ENCODE measurements at regions not wholly inside any gene's neighbourhood (a gene's known extent, or its start where the extent isn't known, plus 50 kb on each side); places are given as distances from the start of the nearest gene placed in this dataset.

DNA sequence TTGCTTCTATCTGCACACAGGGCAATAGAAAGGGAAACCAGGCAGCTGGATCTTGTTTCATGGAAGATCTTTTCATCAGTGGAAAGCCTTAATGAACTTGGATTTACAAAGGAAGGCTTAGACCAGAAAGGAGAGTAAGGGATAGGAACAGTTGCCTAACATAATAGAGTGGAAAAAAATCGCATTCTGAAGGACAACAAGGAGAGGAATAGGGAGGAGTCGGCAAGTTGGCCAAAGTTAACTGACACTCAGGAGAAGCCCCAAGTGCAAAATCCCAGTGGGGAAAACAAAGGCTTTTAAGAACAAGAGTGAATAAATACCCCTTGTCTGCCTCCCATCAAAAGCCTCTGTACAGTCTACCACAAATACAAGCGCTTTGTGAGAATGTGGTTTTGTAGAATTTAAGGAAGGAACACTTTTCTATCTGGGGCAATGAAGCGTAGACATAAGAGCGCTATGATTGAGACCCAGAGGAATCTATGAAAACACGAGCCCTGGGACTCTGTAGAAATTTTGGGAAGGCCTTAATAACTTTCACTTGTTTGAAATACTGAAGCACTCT, 74.1 kb downstream of the ZNF648 start:
- DNase-seq = no peak
- H3K36me3 ChIP-seq (ENCODE audit: insufficient read depth, low read length) = no peaks in the 10 kb centered on the region
- no peaks in the 10 kb centered on the region for H3K79me2 ChIP-seq (ENCODE audit: low read length)
- no peak overlapping the region for H2AFZ ChIP-seq (ENCODE audit: low read length)
- H3K4me2 ChIP-seq (ENCODE audit: low read depth, low read length, poor library complexity, severe bottlenecking) = no peak overlapping the region
- no peaks in the 10 kb centered on the region for H4K20me1 ChIP-seq (ENCODE audit: insufficient read depth, low read depth, low read length)
- no peak overlapping the region for H3K27ac ChIP-seq (ENCODE audit: low read length)
- H3K4me3 ChIP-seq (ENCODE audit: low read length) = no peak overlapping the region
- H3K9me3 ChIP-seq (ENCODE audit: low read length) = no peaks in the 10 kb centered on the region
- H3K27me3 ChIP-seq (ENCODE audit: low read length) = no peaks in the 10 kb centered on the region
- H3K9ac ChIP-seq (ENCODE audit: low read length) = no peak overlapping the region
- no peaks in the 10 kb centered on the region for H3K9me2 ChIP-seq (replicated peaks; ENCODE audit: insufficient read depth, low read length)
- no peaks in the 10 kb centered on the region for H3K4me1 ChIP-seq (ENCODE audit: low read length)

DNA sequence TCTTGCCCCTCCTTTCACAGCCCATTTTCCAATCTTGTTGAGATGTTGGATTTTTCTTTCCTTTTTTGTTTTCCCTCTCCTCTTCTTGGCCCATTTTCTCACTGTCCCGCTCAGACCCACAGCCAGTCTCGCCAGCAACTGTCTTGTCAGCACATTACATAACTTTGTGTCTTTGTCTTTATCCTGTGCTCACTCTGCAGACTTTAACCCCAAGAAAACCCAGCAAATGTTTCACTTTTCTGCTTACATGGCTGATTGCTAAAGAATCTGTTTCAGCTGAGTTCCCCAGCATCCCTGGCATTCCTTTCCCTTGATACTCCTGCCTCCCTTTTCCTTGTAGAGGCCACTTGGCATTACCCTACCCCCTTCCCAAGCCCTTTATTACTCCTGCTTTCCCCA, 74.6 kb downstream of the ZNF648 start:
- no peaks in the 10 kb centered on the region for H3K27me3 ChIP-seq (ENCODE audit: low read length)
- no peaks in the 10 kb centered on the region for H3K9me2 ChIP-seq (replicated peaks; ENCODE audit: insufficient read depth, low read length)
- no peaks in the 10 kb centered on the region for H3K36me3 ChIP-seq (ENCODE audit: insufficient read depth, low read length)
- H3K9me3 ChIP-seq (ENCODE audit: low read length) = no peaks in the 10 kb centered on the region
- H3K4me2 ChIP-seq (ENCODE audit: low read depth, low read length, poor library complexity, severe bottlenecking) = no peak overlapping the region
- DNase-seq = no peak
- H3K4me1 ChIP-seq (ENCODE audit: low read length) = no peaks in the 10 kb centered on the region
- no peak overlapping the region for H3K4me3 ChIP-seq (ENCODE audit: low read length)
- no peaks in the 10 kb centered on the region for H4K20me1 ChIP-seq (ENCODE audit: insufficient read depth, low read depth, low read length)
- no peak overlapping the region for H2AFZ ChIP-seq (ENCODE audit: low read length)
- no peak overlapping the region for H3K9ac ChIP-seq (ENCODE audit: low read length)
- H3K27ac ChIP-seq (ENCODE audit: low read length) = no peak overlapping the region
- H3K79me2 ChIP-seq (ENCODE audit: low read length) = no peaks in the 10 kb centered on the region

DNA sequence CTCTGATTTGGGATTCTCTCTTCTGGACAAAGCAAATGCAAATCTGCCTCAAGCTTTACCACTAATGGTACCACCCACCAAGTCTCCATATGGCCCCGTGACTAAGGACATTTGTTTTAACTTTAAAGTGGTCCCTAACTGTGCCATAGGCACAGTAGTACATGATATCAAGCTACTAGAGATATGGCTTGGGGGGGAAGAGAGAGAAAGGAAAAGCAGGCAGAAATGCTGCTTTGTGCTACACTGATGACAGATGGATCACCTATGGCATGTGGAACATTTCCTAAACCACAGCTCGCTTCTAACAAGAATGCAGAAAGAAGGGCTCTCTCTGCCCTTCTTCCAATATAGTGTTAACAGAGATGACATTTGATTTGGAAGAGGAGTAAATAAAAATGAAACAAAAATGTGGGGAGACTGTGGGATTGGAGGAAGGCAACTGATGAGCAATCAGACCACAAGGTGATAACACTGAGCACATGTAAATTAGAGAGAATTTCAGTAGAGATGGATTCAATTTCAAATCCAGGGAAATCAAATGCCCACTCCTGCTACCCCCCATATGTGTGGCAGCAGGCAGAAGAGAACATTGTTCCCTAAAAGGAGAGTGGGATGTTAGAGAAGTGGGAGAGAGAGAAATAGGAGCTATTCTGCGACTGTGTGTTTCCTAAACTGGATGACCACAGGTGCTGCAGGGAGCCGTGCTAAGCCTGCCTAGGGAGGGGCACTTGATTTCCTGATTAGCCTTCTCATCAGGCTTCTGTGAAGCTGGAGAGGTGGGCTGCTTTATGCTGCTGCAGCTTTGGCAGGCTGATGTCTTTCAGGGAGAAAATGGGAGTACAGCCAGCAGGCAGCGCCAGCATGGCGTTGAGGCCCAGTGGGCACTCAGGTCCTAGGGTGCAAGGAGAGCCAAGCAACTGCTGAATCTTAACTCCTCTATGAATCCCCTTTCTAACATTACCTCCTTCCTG, 75.3 kb downstream of the ZNF648 start:
- no peak overlapping the region for H3K27ac ChIP-seq (ENCODE audit: low read length)
- H2AFZ ChIP-seq (ENCODE audit: low read length) = no peak overlapping the region
- H3K9me3 ChIP-seq (ENCODE audit: low read length) = no peaks in the 10 kb centered on the region

GRCh38 chr1:181985281-181985680, 76.2 kb downstream of the ZNF648 start:
- Histone ChIP-seq H4K20me1 (ENCODE audit: insufficient read depth, low read depth, low read length) (no peaks in the 10 kb centered on the region), H3K4me1 (ENCODE audit: low read length) (no peaks in the 10 kb centered on the region), H3K4me3 (ENCODE audit: low read length) (no peak overlapping the region), H3K36me3 (ENCODE audit: insufficient read depth, low read length) (no peaks in the 10 kb centered on the region), H3K79me2 (ENCODE audit: low read length) (no peaks in the 10 kb centered on the region), H3K9ac (ENCODE audit: low read length) (no peak overlapping the region), H3K9me2 (replicated peaks; ENCODE audit: insufficient read depth, low read length) (no peaks in the 10 kb centered on the region), H3K27me3 (ENCODE audit: low read length) (no peaks in the 10 kb centered on the region), H3K27ac (ENCODE audit: low read length) (no peak overlapping the region), H2AFZ (ENCODE audit: low read length) (no peak overlapping the region), H3K9me3 (ENCODE audit: low read length) (no peaks in the 10 kb centered on the region), H3K4me2 (ENCODE audit: low read depth, low read length, poor library complexity, severe bottlenecking) (no peak overlapping the region)
- DNase-seq = no peak

More for the DNA sequence above, 75.3 kb downstream of the ZNF648 start:
- H3K4me3 ChIP-seq (ENCODE audit: low read length) = no peak overlapping the region
- H3K79me2 ChIP-seq (ENCODE audit: low read length) = no peaks in the 10 kb centered on the region
- no peaks in the 10 kb centered on the region for H3K27me3 ChIP-seq (ENCODE audit: low read length)
- H4K20me1 ChIP-seq (ENCODE audit: insufficient read depth, low read depth, low read length) = no peaks in the 10 kb centered on the region
- no peak overlapping the region for H3K4me2 ChIP-seq (ENCODE audit: low read depth, low read length, poor library complexity, severe bottlenecking)
- DNase-seq = no peak
- H3K9me2 ChIP-seq (replicated peaks; ENCODE audit: insufficient read depth, low read length) = no peaks in the 10 kb centered on the region
- H3K36me3 ChIP-seq (ENCODE audit: insufficient read depth, low read length) = no peaks in the 10 kb centered on the region
- H3K9ac ChIP-seq (ENCODE audit: low read length) = no peak overlapping the region
- H3K4me1 ChIP-seq (ENCODE audit: low read length) = no peaks in the 10 kb centered on the region

DNA sequence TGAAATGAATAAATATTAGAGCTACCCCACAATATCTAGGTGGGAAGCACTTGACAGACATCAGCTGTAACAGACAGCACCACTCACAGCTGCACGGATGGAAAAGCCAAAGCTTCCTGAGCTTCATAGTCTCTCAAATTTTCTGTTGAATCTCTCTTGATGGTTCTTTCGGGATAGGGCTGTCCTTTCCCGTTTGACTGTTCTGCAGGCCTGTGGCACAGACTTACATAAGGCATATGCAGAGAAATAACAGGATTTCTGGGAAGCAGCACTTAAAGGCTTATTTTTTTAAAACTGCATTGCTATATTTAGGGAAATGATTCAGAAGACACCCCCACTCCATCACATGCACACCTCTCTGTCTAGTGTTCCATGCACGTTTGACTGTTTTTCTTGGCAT, 77.5 kb downstream of the ZNF648 start:
- no peaks in the 10 kb centered on the region for H3K4me1 ChIP-seq (ENCODE audit: low read length)

DNA sequence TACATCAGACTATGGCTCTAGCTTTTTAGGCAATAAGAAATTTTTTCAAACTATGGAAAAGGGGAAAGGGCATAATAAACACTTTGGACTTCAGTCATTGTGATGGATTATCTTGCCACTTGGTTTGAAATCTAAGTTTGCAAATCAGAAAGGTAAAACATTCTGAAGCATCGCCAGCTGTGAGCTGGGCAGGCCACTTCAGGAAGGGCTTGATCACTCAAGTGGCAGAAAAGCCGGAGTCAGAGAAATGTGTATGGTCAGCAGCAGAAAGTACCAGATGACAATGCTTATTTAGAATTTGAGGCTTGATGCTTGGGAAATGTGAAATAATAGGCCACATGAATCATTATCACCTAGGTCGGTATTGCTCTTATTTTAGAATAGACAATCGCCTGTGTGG, 79.7 kb downstream of the ZNF648 start:
- H3K9me2 ChIP-seq (replicated peaks; ENCODE audit: insufficient read depth, low read length) = no peaks in the 10 kb centered on the region
- no peak overlapping the region for H3K27ac ChIP-seq (ENCODE audit: low read length)
- no peaks in the 10 kb centered on the region for H4K20me1 ChIP-seq (ENCODE audit: insufficient read depth, low read depth, low read length)
- H3K4me3 ChIP-seq (ENCODE audit: low read length) = no peak overlapping the region
- no peak overlapping the region for H2AFZ ChIP-seq (ENCODE audit: low read length)
- H3K4me2 ChIP-seq (ENCODE audit: low read depth, low read length, poor library complexity, severe bottlenecking) = no peak overlapping the region
- H3K4me1 ChIP-seq (ENCODE audit: low read length) = no peaks in the 10 kb centered on the region
- H3K36me3 ChIP-seq (ENCODE audit: insufficient read depth, low read length) = no peaks in the 10 kb centered on the region
- H3K9me3 ChIP-seq (ENCODE audit: low read length) = no peaks in the 10 kb centered on the region
- no peak for DNase-seq
- H3K79me2 ChIP-seq (ENCODE audit: low read length) = no peaks in the 10 kb centered on the region
- no peak overlapping the region for H3K9ac ChIP-seq (ENCODE audit: low read length)
- no peaks in the 10 kb centered on the region for H3K27me3 ChIP-seq (ENCODE audit: low read length)

More for the DNA sequence above, 77.5 kb downstream of the ZNF648 start:
- no peak for DNase-seq
- Histone ChIP-seq H3K9ac (ENCODE audit: low read length) (no peak overlapping the region), H3K27ac (ENCODE audit: low read length) (no peak overlapping the region), H3K27me3 (ENCODE audit: low read length) (no peaks in the 10 kb centered on the region), H3K9me3 (ENCODE audit: low read length) (no peaks in the 10 kb centered on the region), H4K20me1 (ENCODE audit: insufficient read depth, low read depth, low read length) (no peaks in the 10 kb centered on the region), H3K36me3 (ENCODE audit: insufficient read depth, low read length) (no peaks in the 10 kb centered on the region), H3K4me2 (ENCODE audit: low read depth, low read length, poor library complexity, severe bottlenecking) (no peak overlapping the region), H2AFZ (ENCODE audit: low read length) (no peak overlapping the region), H3K4me3 (ENCODE audit: low read length) (no peak overlapping the region), H3K9me2 (replicated peaks; ENCODE audit: insufficient read depth, low read length) (no peaks in the 10 kb centered on the region), H3K79me2 (ENCODE audit: low read length) (no peaks in the 10 kb centered on the region)

GRCh38 chr1:181972256-181972655, 89.3 kb downstream of the ZNF648 start:
- no peaks in the 10 kb centered on the region for H3K27me3 ChIP-seq (ENCODE audit: low read length)

GRCh38 chr1:181971424-181971823, 90.1 kb downstream of the ZNF648 start:
- DNase-seq = no peak
- H2AFZ ChIP-seq (ENCODE audit: low read length) = no peak overlapping the region
- no peaks in the 10 kb centered on the region for H3K9me3 ChIP-seq (ENCODE audit: low read length)
- no peak overlapping the region for H3K9ac ChIP-seq (ENCODE audit: low read length)
- H3K4me2 ChIP-seq (ENCODE audit: low read depth, low read length, poor library complexity, severe bottlenecking) = no peak overlapping the region
- no peaks in the 10 kb centered on the region for H3K27me3 ChIP-seq (ENCODE audit: low read length)
- no peaks in the 10 kb centered on the region for H3K79me2 ChIP-seq (ENCODE audit: low read length)
- H3K4me3 ChIP-seq (ENCODE audit: low read length) = no peak overlapping the region
- no peaks in the 10 kb centered on the region for H3K4me1 ChIP-seq (ENCODE audit: low read length)
- H4K20me1 ChIP-seq (ENCODE audit: insufficient read depth, low read depth, low read length) = no peaks in the 10 kb centered on the region
- H3K9me2 ChIP-seq (replicated peaks; ENCODE audit: insufficient read depth, low read length) = no peaks in the 10 kb centered on the region
- H3K36me3 ChIP-seq (ENCODE audit: insufficient read depth, low read length) = no peaks in the 10 kb centered on the region
- H3K27ac ChIP-seq (ENCODE audit: low read length) = no peak overlapping the region

More at GRCh38 chr1:181972256-181972655, 89.3 kb downstream of the ZNF648 start:
- H3K9ac ChIP-seq (ENCODE audit: low read length) = no peak overlapping the region
- H3K36me3 ChIP-seq (ENCODE audit: insufficient read depth, low read length) = no peaks in the 10 kb centered on the region
- no peaks in the 10 kb centered on the region for H3K4me1 ChIP-seq (ENCODE audit: low read length)
- no peak overlapping the region for H3K4me2 ChIP-seq (ENCODE audit: low read depth, low read length, poor library complexity, severe bottlenecking)
- no peaks in the 10 kb centered on the region for H3K9me2 ChIP-seq (replicated peaks; ENCODE audit: insufficient read depth, low read length)
- H3K4me3 ChIP-seq (ENCODE audit: low read length) = no peak overlapping the region
- no peak overlapping the region for H3K27ac ChIP-seq (ENCODE audit: low read length)
- no peak overlapping the region for H2AFZ ChIP-seq (ENCODE audit: low read length)
- H4K20me1 ChIP-seq (ENCODE audit: insufficient read depth, low read depth, low read length) = no peaks in the 10 kb centered on the region
- no peaks in the 10 kb centered on the region for H3K9me3 ChIP-seq (ENCODE audit: low read length)
- DNase-seq = no peak
- no peaks in the 10 kb centered on the region for H3K79me2 ChIP-seq (ENCODE audit: low read length)

Measured in Karpas-422 (cell line).